Parathyroid adenoma (tissue), 2 donors: ENCODE measurements at regions not wholly inside any gene's neighbourhood (a gene's known extent, or its start where the extent isn't known, plus 50 kb on each side); places are given as distances from the start of the nearest gene placed in this dataset.

Source experiments
- H2AFZ ChIP-seq: fragments of 300-600 bp; sonication (generic); one replicate; pipeline ENCODE4 v1.7.0; 2017; ENCODE audit warnings: antibody characterized with exemption, mild to moderate bottlenecking
- H3K27ac ChIP-seq: fragments of 300-600 bp; sonication (generic); one replicate; pipeline ENCODE4 v1.7.0; 2017
- H3K27me3 ChIP-seq: fragments of 300-600 bp; sonication (generic); one replicate; pipeline ENCODE4 v1.7.0; 2017; ENCODE audit warnings: low read length; ENCODE audit not compliant: control insufficient read depth, insufficient read depth
- H3K36me3 ChIP-seq: fragments of 300-600 bp; sonication (generic); one replicate; pipeline ENCODE4 v1.7.0; 2017; ENCODE audit warnings: low read length; ENCODE audit not compliant: control insufficient read depth, insufficient read depth
- H3K4me1 ChIP-seq: fragments of 300-600 bp; sonication (generic); one replicate; pipeline ENCODE4 v1.7.0; 2017; ENCODE audit warnings: control low read depth
- H3K4me2 ChIP-seq: fragments of 300-600 bp; sonication (generic); one replicate; pipeline ENCODE4 v1.7.0; 2017; ENCODE audit warnings: low read length
- H3K4me3 ChIP-seq: fragments of 300-600 bp; sonication (generic); one replicate; pipeline ENCODE4 v1.7.0; 2017; ENCODE audit warnings: low read depth, low read length
- H3K79me2 ChIP-seq: fragments of 300-600 bp; sonication (generic); one replicate; pipeline ENCODE4 v1.7.0; 2017; ENCODE audit warnings: control low read depth
- H3K9ac ChIP-seq: fragments of 300-600 bp; sonication (generic); one replicate; pipeline ENCODE4 v1.7.0; 2017; ENCODE audit warnings: mild to moderate bottlenecking
- H3K9me3 ChIP-seq: fragments of 300-600 bp; sonication (generic); one replicate; pipeline ENCODE4 v1.7.0; 2017; ENCODE audit warnings: low read length; ENCODE audit not compliant: control insufficient read depth
- CTCF ChIP-seq: fragments of 300-600 bp; sonication (generic); IDR thresholded peaks from one replicate; pipeline ENCODE4 v1.7.0; 2017; ENCODE audit warnings: antibody characterized with exemption, mild to moderate bottlenecking
- donor health status: primary hyperparathyroidism.

GRCh38 chr4:148822572-148823418, 380.6 kb upstream of the NR3C2 start:
- TF ChIP-seq CTCF, result no peak
- Histone ChIP-seq H3K27me3 (no peaks in the 10 kb centered on the region), H3K9me3 (no peaks in the 10 kb centered on the region), H3K27ac (no peak overlapping the region), H3K9ac (no peak overlapping the region), H3K36me3 (no peaks in the 10 kb centered on the region), H3K4me2 (no peak overlapping the region), H2AFZ (no peak overlapping the region), H3K4me3 (no peak overlapping the region), H3K79me2 (no peaks in the 10 kb centered on the region), H3K4me1 (no peaks in the 10 kb centered on the region)

GRCh38 chr4:148814030-148814429, 371.8 kb upstream of the NR3C2 start:
- no peak overlapping the region for H3K4me3 ChIP-seq
- no peak overlapping the region for H2AFZ ChIP-seq
- no peak overlapping the region for H3K9ac ChIP-seq
- no peaks in the 10 kb centered on the region for H3K36me3 ChIP-seq
- no peak overlapping the region for H3K27ac ChIP-seq
- no peak overlapping the region for H3K4me2 ChIP-seq
- H3K79me2 ChIP-seq, result no peaks in the 10 kb centered on the region
- no peaks in the 10 kb centered on the region for H3K27me3 ChIP-seq
- TF ChIP-seq CTCF, result no peak
- H3K9me3 ChIP-seq, result no peaks in the 10 kb centered on the region
- no peaks in the 10 kb centered on the region for H3K4me1 ChIP-seq

GRCh38 chr4:148813289-148813688, 371.1 kb upstream of the NR3C2 start:
- no peaks in the 10 kb centered on the region for H3K27me3 ChIP-seq
- H3K4me1 ChIP-seq, result no peaks in the 10 kb centered on the region
- no peak overlapping the region for H3K4me3 ChIP-seq
- H3K9me3 ChIP-seq, result no peaks in the 10 kb centered on the region
- no peak overlapping the region for H3K4me2 ChIP-seq
- no peaks in the 10 kb centered on the region for H3K79me2 ChIP-seq
- H2AFZ ChIP-seq, result no peak overlapping the region
- H3K9ac ChIP-seq, result no peak overlapping the region
- H3K36me3 ChIP-seq, result no peaks in the 10 kb centered on the region
- no peak overlapping the region for H3K27ac ChIP-seq
- no peak for TF ChIP-seq CTCF

- Histone ChIP-seq H2AFZ (no peak overlapping the region), H3K27me3 (no peaks in the 10 kb centered on the region), H3K4me2 (no peak overlapping the region), H3K9me3 (no peaks in the 10 kb centered on the region), H3K36me3 (no peaks in the 10 kb centered on the region), H3K27ac (no peak overlapping the region), H3K79me2 (no peaks in the 10 kb centered on the region), H3K4me1 (no peaks in the 10 kb centered on the region), H3K4me3 (no peak overlapping the region), H3K9ac (no peak overlapping the region)
- TF ChIP-seq CTCF, result no peak
Observed at GRCh38 chr4:148812101-148812500, 369.9 kb upstream of the NR3C2 start.

GRCh38 chr4:148810461-148810860, 368.2 kb upstream of the NR3C2 start:
- no peaks in the 10 kb centered on the region for H3K79me2 ChIP-seq
- H2AFZ ChIP-seq, result no peak overlapping the region
- H3K36me3 ChIP-seq, result no peaks in the 10 kb centered on the region
- H3K27me3 ChIP-seq, result no peaks in the 10 kb centered on the region
- H3K4me1 ChIP-seq, result no peaks in the 10 kb centered on the region
- no peak overlapping the region for H3K4me3 ChIP-seq
- H3K9me3 ChIP-seq, result no peaks in the 10 kb centered on the region
- TF ChIP-seq CTCF, result no peak
- no peak overlapping the region for H3K4me2 ChIP-seq
- no peak overlapping the region for H3K27ac ChIP-seq
- H3K9ac ChIP-seq, result no peak overlapping the region
